Endothelial cell of umbilical vein (primary cell): ENCODE measurements at regions not wholly inside any gene's neighbourhood (a gene's known extent, or its start where the extent isn't known, plus 50 kb on each side); places are given as distances from the start of the nearest gene placed in this dataset.

Experiments used
- BruUV-seq: library from RNA; stranded (reverse); fragments of 400-500 nt; replicated peaks from 2 replicates; lab custom pipeline; 2021; lab: Mats Ljungman, UMichigan
- CTCF ChIA-PET: fragments of 300-600, 350-600 bp; sonication (Branson Sonifier 250); formaldehyde crosslinking; loops from one replicate; lab custom pipeline; 2021; ENCODE audit warnings: antibody characterized with exemption, inconsistent platforms; lab: Charles Lee
- POLR2A ChIA-PET: fragments of 300-600, 350-600 bp; sonication (Branson Sonifier 250); formaldehyde crosslinking; loops from one replicate; lab custom pipeline; 2021; ENCODE audit warnings: antibody characterized with exemption, inconsistent platforms; lab: Charles Lee
- DNase-seq: peaks from one replicate; pipeline ENCODE4 v3.0.0-alpha.2; 2011; ENCODE audit warnings: low read depth, low spot score
- FAIRE-seq: peaks from 2 replicates; lab custom pipeline; 2011; peaks lifted over from hg19 to GRCh38; lab: Jason Lieb, UNC
- H2AFZ ChIP-seq: 2 replicates; pipeline ENCODE4 v1.6.0; 2012; ENCODE audit warnings: low read depth, low read length, control low read depth, inconsistent platforms
- H3K27ac ChIP-seq: 2 replicates; pipeline ENCODE4 v1.5.1; 2011; ENCODE audit warnings: low read depth, mild to moderate bottlenecking, control low read depth, low read length, moderate library complexity; ENCODE audit not compliant: insufficient read depth
- H3K27me3 ChIP-seq, 2 experiments: 2 replicates each; pipeline versions ENCODE4 v1.6.0 to v1.6.1; 2011; ENCODE audit warnings: low read length in 2 of 2, mixed read lengths in 1 of 2; ENCODE audit not compliant: control insufficient read depth in 2 of 2, insufficient read depth in 2 of 2
- H3K36me3 ChIP-seq, 2 experiments: 2 replicates in 1 of 2; 3 replicates in 1 of 2; pipeline ENCODE4 v1.5.1; 2011; ENCODE audit warnings: low read length in 2 of 2, mild to moderate bottlenecking in 1 of 2, moderate library complexity in 1 of 2; ENCODE audit not compliant: control insufficient read depth in 2 of 2, insufficient read depth in 2 of 2; ENCODE audit errors: extremely low read depth in 1 of 2
- H3K4me1 ChIP-seq: 3 replicates; pipeline ENCODE4 v1.5.1; 2011; ENCODE audit warnings: mild to moderate bottlenecking, low read length; ENCODE audit not compliant: control insufficient read depth, insufficient read depth; ENCODE audit errors: extremely low read depth
- H3K4me2 ChIP-seq: 2 replicates; pipeline ENCODE4 v1.6.1; 2011; ENCODE audit warnings: low read length, control low read depth, mixed read lengths; ENCODE audit not compliant: insufficient read depth
- H3K4me3 ChIP-seq, 3 experiments: fragments of 200-600 bp in 1 of 3; sonication (generic), shearing (Covaris generic) in 1 of 3; replicated peaks in 1 of 3; 2 replicates each; pipeline ENCODE4 v1.5.1; 2011 to 2016; ENCODE audit warnings: control low read depth in 3 of 3, low read length in 3 of 3, mild to moderate bottlenecking in 2 of 3, inconsistent platforms in 1 of 3, low read depth in 1 of 3, moderate library complexity in 1 of 3; ENCODE audit not compliant: insufficient read depth in 1 of 3
- H3K79me2 ChIP-seq: 2 replicates; pipeline ENCODE4 v1.6.0; 2012; ENCODE audit warnings: low read length, inconsistent platforms; ENCODE audit not compliant: control insufficient read depth, insufficient read depth
- H3K9ac ChIP-seq: replicated peaks from 2 replicates; pipeline ENCODE3; 2011; ENCODE audit warnings: low read length, control low read depth; ENCODE audit not compliant: insufficient read depth; ENCODE audit errors: extremely low read depth
- H3K9me1 ChIP-seq: replicated peaks from 3 replicates; pipeline ENCODE4 v1.6.0; 2011; ENCODE audit warnings: mild to moderate bottlenecking, low read length; ENCODE audit not compliant: control insufficient read depth, insufficient read depth; ENCODE audit errors: extremely low read depth
- H3K9me3 ChIP-seq: replicated peaks from 2 replicates; pipeline ENCODE4 v1.5.1; 2012; ENCODE audit warnings: low read length, inconsistent platforms; ENCODE audit not compliant: control insufficient read depth, insufficient read depth
- H4K20me1 ChIP-seq: replicated peaks from 2 replicates; pipeline ENCODE3; 2011; ENCODE audit warnings: mild to moderate bottlenecking, low read length; ENCODE audit not compliant: control insufficient read depth, insufficient read depth; ENCODE audit errors: extremely low read depth
- CTCF ChIP-seq, 2 donors: IDR thresholded peaks; 1 replicate in 1 of 2; 2 replicates in 1 of 2; pipeline ENCODE4 v1.5.1; 2011; ENCODE audit warnings: low read length in 2 of 2, mild to moderate bottlenecking in 2 of 2, moderate library complexity in 2 of 2, control low read depth in 1 of 2, inconsistent platforms in 1 of 2, low read depth in 1 of 2; ENCODE audit not compliant: insufficient read depth in 1 of 2; ENCODE audit errors: extremely low read depth in 1 of 2
- FOS ChIP-seq: IDR thresholded peaks from 2 replicates; pipeline ENCODE4 v1.6.1; 2011; ENCODE audit warnings: mild to moderate bottlenecking, low read length, moderate library complexity, borderline replicate concordance; ENCODE audit not compliant: insufficient read depth
- GATA2 ChIP-seq: IDR thresholded peaks from 2 replicates; pipeline ENCODE4 v1.7.0; 2011; ENCODE audit warnings: low read depth, mild to moderate bottlenecking, moderate library complexity, mixed read lengths, low read length; ENCODE audit not compliant: insufficient read length, insufficient read depth
- MAX ChIP-seq: IDR thresholded peaks from 2 replicates; pipeline ENCODE4 v1.6.1; 2011; ENCODE audit not compliant: insufficient read depth, insufficient read length
- MYC ChIP-seq: IDR thresholded peaks from one replicate; pipeline ENCODE4 v1.6.1; 2011; ENCODE audit warnings: mild to moderate bottlenecking, low read depth, low read length
- POLR2A ChIP-seq: IDR thresholded peaks from 2 replicates; pipeline ENCODE4 v1.6.1; 2012; ENCODE audit warnings: low read depth, mild to moderate bottlenecking, control low read depth, low read length
- POLR2AphosphoS5 ChIP-seq: IDR thresholded peaks from 2 replicates; pipeline ENCODE4 v1.6.1; 2012; ENCODE audit warnings: low read depth, mild to moderate bottlenecking, control low read depth, low read length, moderate library complexity; ENCODE audit not compliant: insufficient read depth
- dilution Hi-C: fragments of 300-500 bp; cut with MboI; formaldehyde crosslinking; loops from one replicate; pipeline ENCODE4 v1.15.0; 2019; ENCODE audit warnings: low sequenced_read_pairs; ENCODE audit not compliant: extremely low pct_ligation_motif_present
- intact Hi-C: fragments of 100-400 bp; cut with micrococcal nuclease; formaldehyde crosslinking; loops from one replicate; pipeline ENCODE4 v1.10.0; 2022

- DNase-seq: no peak
- no peaks in the 10 kb centered on the region for H3K4me1 ChIP-seq
- FAIRE-seq: no peak
- ChIA-PET POLR2A (no interaction called here), CTCF (no interaction called here)
- H3K9ac ChIP-seq: no peak overlapping the region
- no peak overlapping the region for H3K4me3 ChIP-seq
- H3K9me1 ChIP-seq: no peaks in the 10 kb centered on the region
- no peak overlapping the region for H3K27ac ChIP-seq
- TF ChIP-seq CTCF (IDR thresholded peaks at IDR 0.05; ENCODE audit: extremely low read depth in 1 of 2, insufficient read depth in 1 of 2, low read depth in 1 of 2, low read length in 2 of 2) (no peak), FOS (no peak), POLR2A (no peak), MYC (no peak), POLR2AphosphoS5 (no peak), MAX (no peak), GATA2 (no peak)
- no peaks in the 10 kb centered on the region for H3K79me2 ChIP-seq
- intact Hi-C loops: no loop called here
- H3K36me3 ChIP-seq: no peaks in the 10 kb centered on the region
- dilution Hi-C loops: no loop called here
- H3K27me3 ChIP-seq: no peaks in the 10 kb centered on the region
- H2AFZ ChIP-seq: no peak overlapping the region
- H3K9me3 ChIP-seq: peaks cover 2% of the 10 kb centered on the region
- BruUV-seq: no TSS peak
- H4K20me1 ChIP-seq: no peaks in the 10 kb centered on the region
- no peak overlapping the region for H3K4me2 ChIP-seq
These were observed 116.8 kb upstream of the CDH4 start for GRCh38 chr20:61135266-61135665.
